Muscle layer of colon (tissue), 2 donors: ENCODE measurements at regions not wholly inside any gene's neighbourhood (a gene's known extent, or its start where the extent isn't known, plus 50 kb on each side); places are given as distances from the start of the nearest gene placed in this dataset.

Source experiments
- H3K27ac ChIP-seq: one replicate; pipeline ENCODE4 v1.7.0; 2013; ENCODE audit warnings: low read depth, mild to moderate bottlenecking, low read length, moderate library complexity
- H3K27me3 ChIP-seq, 2 donors: one replicate each; pipeline ENCODE4 v1.7.0; 2013; ENCODE audit warnings: low read length in 2 of 2, mild to moderate bottlenecking in 2 of 2; ENCODE audit not compliant: insufficient read depth in 2 of 2, control insufficient read depth in 1 of 2
- H3K36me3 ChIP-seq: one replicate; pipeline ENCODE4 v1.7.0; 2013; ENCODE audit warnings: mild to moderate bottlenecking, low read length; ENCODE audit not compliant: insufficient read depth
- H3K4me1 ChIP-seq: one replicate; pipeline ENCODE4 v1.7.0; 2013; ENCODE audit warnings: mild to moderate bottlenecking, low read length; ENCODE audit not compliant: insufficient read depth
- H3K4me3 ChIP-seq, 2 donors: one replicate each; pipeline ENCODE4 v1.7.0; 2013; ENCODE audit warnings: low read length in 2 of 2, low read depth in 1 of 2, mild to moderate bottlenecking in 1 of 2, moderate library complexity in 1 of 2
- H3K9ac ChIP-seq: one replicate; pipeline ENCODE4 v1.7.0; 2013; ENCODE audit warnings: low read length
- H3K9me3 ChIP-seq: one replicate; pipeline ENCODE4 v1.7.0; 2013; ENCODE audit warnings: mild to moderate bottlenecking, low read length
- donor health status: abdominal sarcoma.
- donor health status: Adenocarcinoma of cecum.

DNA sequence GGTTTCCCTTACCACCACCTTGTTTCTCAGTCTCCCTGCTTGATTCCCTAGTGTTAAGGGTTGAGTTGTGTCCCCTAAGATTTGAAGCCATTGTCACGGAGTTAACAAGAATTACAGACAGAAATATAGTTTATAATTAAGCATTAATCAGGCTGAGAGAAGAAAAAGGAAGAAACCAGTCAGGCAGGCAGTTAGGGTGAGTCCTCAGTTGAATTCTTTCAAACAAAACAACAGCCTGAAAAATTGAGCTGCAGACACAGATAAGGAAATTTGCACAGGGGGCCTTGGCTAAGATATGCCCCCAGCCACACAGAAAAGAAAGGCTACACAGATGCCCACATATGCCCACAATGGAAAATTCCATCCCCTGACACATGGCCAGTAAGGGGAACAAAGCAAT, 111.7 kb upstream of the RAI14 start:
- H3K27me3 ChIP-seq: no peaks in the 10 kb centered on the region
- H3K4me1 ChIP-seq: no peaks in the 10 kb centered on the region
- no peak overlapping the region for H3K9ac ChIP-seq
- no peak overlapping the region for H3K4me3 ChIP-seq
- no peaks in the 10 kb centered on the region for H3K36me3 ChIP-seq
- no peak overlapping the region for H3K27ac ChIP-seq
- no peaks in the 10 kb centered on the region for H3K9me3 ChIP-seq

DNA sequence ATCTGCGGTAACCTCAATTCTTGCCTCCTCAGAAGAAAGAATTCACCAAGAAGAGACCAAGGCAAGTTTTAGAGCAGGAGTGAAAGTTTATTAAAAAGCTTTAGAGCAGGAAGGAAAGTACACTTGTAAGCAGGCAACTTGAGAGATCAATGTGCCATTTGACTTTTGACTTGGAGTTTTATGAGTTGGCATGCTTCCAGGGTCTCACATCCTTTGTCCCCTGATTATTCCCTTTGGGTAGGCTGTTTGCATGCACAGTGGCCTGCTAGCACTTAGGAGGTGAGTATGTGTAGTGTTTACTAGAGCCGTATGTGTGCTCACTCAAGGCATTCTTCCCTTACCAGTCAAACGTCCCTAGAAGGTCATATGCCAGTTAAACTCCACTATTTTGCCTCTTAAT, 111.0 kb upstream of the RAI14 start:
- H3K9ac ChIP-seq: no peak overlapping the region
- H3K27me3 ChIP-seq: no peaks in the 10 kb centered on the region
- H3K4me1 ChIP-seq: no peaks in the 10 kb centered on the region
- no peak overlapping the region for H3K4me3 ChIP-seq
- H3K36me3 ChIP-seq: no peaks in the 10 kb centered on the region
- H3K9me3 ChIP-seq: no peaks in the 10 kb centered on the region
- H3K27ac ChIP-seq: no peak overlapping the region

DNA sequence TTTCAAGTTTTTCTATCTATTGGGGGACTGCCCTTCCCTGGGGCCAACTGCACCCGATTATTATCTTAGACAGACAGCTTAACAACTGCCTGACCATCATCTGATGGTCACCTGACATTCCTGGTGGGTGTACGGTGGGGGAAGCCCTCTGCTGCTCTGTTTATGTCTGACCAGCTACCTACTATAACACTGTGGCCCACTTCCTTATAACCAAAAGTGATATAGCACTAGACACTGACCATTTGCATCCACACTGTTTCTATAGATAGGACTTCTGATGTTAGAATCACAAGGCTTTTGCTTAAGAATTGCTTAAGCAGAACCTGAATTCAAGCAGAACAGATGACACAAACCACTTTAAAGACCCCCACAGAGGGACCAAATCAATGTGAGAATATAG, 110.5 kb upstream of the RAI14 start:
- H3K36me3 ChIP-seq: no peaks in the 10 kb centered on the region
- no peak overlapping the region for H3K27ac ChIP-seq
- no peaks in the 10 kb centered on the region for H3K9me3 ChIP-seq
- no peak overlapping the region for H3K9ac ChIP-seq
- H3K4me1 ChIP-seq: no peaks in the 10 kb centered on the region
- no peak overlapping the region for H3K4me3 ChIP-seq
- H3K27me3 ChIP-seq: no peaks in the 10 kb centered on the region

DNA sequence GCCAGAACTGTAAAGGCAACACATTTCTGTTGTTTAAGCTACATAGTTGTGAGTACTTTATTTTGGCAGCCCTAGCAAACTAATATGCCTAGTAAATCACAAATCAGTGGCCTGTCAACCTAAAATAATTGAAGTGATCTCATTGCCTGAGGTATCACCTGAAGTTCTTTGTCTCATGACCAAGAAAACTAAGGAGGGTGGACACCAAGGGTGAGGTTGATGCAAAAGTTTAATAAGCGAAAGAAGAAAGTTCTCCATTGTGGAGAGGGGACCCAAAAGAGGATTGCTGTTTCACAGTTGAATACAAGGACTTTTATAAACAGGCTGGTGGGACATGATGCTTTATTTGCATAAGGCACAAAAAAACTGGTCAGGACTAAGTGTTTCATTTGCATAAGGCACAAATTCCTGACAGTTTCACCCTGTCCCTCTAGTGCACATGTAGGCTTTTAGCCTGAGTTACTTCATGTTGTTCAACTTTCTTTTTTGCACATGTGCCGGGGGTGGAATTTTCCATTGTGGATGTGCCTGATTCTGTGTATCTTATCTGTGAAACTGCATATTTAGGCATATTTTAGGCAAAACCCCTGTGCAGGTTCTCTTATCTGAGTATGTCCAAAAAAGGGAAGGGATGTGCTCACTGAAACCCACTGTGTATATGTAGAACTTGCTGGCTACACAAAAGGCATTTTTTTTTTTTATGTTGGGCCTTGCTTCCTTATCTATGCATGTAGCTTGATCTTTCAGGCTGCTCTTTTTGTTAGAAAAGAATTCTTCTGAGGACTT, 108.6 kb upstream of the RAI14 start:
- Histone ChIP-seq H3K4me3 (no peak overlapping the region), H3K9me3 (no peaks in the 10 kb centered on the region), H3K4me1 (peaks cover 10% of the 10 kb centered on the region), H3K36me3 (no peaks in the 10 kb centered on the region), H3K9ac (no peak overlapping the region), H3K27ac (no peak overlapping the region), H3K27me3 (no peaks in the 10 kb centered on the region)

DNA sequence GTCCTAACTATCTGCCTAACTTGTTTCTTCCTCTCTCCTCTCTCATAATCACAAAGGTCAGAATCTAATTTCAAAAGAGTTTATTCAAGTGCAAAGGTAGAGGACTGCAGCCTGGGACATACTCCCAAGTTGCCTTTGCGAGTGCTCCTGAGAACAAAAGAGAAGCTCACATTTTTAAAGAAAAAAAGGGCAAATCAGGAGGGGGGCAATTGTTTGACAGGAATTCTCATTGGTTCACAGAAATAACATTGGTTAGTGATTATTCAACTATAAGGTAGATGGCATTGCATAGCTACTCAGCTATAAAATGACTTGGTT, 108.1 kb upstream of the RAI14 start:
- Histone ChIP-seq H3K9ac (no peak overlapping the region), H3K4me1 (peaks cover 15% of the 10 kb centered on the region), H3K9me3 (no peaks in the 10 kb centered on the region), H3K27ac (no peak overlapping the region), H3K27me3 (no peaks in the 10 kb centered on the region), H3K36me3 (no peaks in the 10 kb centered on the region), H3K4me3 (no peak overlapping the region)

DNA sequence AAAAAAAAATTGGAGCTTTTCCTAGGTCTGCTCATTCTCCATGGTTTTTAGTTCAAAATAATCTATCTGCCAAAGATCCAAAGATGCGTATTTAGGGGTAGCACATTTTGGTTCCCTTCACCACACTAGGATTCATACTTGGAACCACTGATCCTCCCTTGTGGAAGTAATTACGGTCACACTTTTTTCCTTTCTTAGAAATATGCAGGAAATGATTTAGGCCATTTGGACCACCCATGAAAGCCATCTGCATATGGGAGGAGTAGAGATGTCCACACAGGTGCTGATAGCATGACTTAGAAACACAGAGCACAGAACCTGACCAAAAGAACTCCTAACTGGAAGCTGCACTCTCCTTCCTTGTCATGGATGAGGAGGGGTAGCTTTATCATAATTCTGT, 105.9 kb upstream of the RAI14 start:
- Histone ChIP-seq H3K27me3 (no peaks in the 10 kb centered on the region), H3K9ac (no peak overlapping the region), H3K36me3 (no peaks in the 10 kb centered on the region), H3K4me1 (peaks cover 15% of the 10 kb centered on the region), H3K4me3 (no peak overlapping the region), H3K9me3 (no peaks in the 10 kb centered on the region), H3K27ac (no peak overlapping the region)

DNA sequence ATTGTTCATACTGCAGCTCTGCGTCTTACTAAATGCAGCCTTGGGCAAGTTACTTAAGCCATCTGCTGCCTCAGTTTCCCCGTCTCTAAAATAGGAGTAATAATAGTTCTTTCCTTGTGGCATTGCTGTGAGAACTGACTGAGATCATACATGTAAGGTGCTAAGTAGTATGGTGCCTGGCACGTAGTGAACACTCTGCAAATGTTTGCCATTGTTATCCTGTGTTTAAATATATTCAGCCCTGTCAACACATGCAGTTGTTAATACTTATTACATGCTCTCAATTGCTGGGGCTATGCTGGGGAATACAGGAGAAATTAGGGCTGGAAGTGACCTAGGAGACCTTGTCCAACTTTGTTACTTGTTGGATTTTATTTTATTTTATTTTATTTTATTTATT, 105.2 kb upstream of the RAI14 start:
- Histone ChIP-seq H3K4me1 (peaks cover 15% of the 10 kb centered on the region), H3K27ac (no peak overlapping the region), H3K27me3 (no peaks in the 10 kb centered on the region)

DNA sequence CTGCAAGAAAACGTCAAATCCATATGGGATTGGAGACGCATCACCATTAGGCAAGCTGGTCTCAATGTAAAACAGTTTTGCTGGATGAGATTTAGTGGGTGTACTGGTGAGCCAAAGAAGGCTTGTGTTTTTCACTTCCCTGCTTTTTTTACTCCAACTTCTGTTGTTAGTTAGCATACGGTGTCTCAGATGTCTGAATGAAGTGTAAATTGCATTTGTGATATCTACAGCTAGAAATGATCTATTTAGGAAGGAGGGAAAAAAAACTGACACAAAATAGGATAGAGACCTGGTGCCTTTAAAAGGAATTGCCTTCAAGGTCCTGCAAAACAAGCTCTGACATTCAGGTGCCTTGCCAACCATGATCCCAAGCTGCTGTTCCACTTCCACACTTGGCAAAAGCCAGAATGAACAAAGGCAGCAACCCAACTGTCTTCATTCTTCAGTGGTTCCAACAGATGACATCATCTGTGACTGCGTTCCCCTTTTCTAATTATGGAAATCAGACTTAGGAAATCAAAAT, 104.2 kb upstream of the RAI14 start:
- Histone ChIP-seq H3K4me1 (peaks cover 15% of the 10 kb centered on the region), H3K36me3 (no peaks in the 10 kb centered on the region), H3K27me3 (no peaks in the 10 kb centered on the region), H3K4me3 (no peak overlapping the region), H3K27ac (peak overlapping the region; percentile 12), H3K9ac (no peak overlapping the region), H3K9me3 (no peaks in the 10 kb centered on the region)

More for the DNA sequence above, 105.2 kb upstream of the RAI14 start:
- Histone ChIP-seq H3K36me3 (no peaks in the 10 kb centered on the region), H3K9me3 (no peaks in the 10 kb centered on the region), H3K9ac (no peak overlapping the region), H3K4me3 (no peak overlapping the region)

DNA sequence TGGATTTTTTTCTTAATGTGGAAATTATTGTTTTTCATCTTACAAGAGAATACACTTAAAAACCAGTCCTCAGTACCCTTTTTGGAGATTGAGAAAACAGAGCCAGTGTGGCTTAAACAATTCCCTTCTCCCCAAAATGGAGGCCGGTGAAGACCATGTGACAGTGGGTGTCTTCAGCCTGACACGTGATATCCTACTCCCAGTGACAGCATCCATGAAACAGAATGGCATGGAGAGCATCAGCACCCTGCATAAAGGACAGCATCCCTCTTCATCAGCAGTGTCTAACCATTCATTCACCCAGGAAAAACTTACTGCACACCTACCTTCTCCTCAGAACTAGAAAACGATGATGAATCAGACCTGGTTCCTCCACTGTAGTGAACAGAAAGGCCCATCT, 103.4 kb upstream of the RAI14 start:
- no peaks in the 10 kb centered on the region for H3K36me3 ChIP-seq
- peaks cover 15% of the 10 kb centered on the region for H3K4me1 ChIP-seq
- H3K27ac ChIP-seq: no peak overlapping the region
- no peaks in the 10 kb centered on the region for H3K27me3 ChIP-seq
- no peak overlapping the region for H3K9ac ChIP-seq
- no peaks in the 10 kb centered on the region for H3K9me3 ChIP-seq
- no peak overlapping the region for H3K4me3 ChIP-seq

DNA sequence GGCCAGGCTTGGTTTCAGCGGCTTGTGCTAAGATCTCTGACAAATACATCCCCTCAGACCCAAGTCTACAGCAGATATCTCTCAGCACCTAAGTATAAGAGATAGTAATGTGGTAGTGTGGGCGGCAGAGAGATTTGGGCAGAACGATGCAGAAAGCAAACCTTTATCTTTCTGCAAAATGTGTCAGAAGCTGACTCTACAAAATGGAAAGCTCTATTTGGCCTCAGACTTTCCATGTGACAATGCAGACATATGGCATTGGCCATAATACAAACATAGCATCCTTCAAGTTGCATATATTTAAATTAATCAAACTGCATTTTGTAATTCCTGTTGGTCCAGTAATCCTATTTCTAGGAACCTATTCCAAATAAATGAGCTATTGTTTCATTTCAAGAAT, 102.5 kb upstream of the RAI14 start:
- H3K4me3 ChIP-seq: no peak overlapping the region
- no peaks in the 10 kb centered on the region for H3K36me3 ChIP-seq
- H3K9me3 ChIP-seq: no peaks in the 10 kb centered on the region
- H3K27me3 ChIP-seq: no peaks in the 10 kb centered on the region
- H3K27ac ChIP-seq: no peak overlapping the region
- H3K9ac ChIP-seq: no peak overlapping the region
- H3K4me1 ChIP-seq: peaks cover 15% of the 10 kb centered on the region

DNA sequence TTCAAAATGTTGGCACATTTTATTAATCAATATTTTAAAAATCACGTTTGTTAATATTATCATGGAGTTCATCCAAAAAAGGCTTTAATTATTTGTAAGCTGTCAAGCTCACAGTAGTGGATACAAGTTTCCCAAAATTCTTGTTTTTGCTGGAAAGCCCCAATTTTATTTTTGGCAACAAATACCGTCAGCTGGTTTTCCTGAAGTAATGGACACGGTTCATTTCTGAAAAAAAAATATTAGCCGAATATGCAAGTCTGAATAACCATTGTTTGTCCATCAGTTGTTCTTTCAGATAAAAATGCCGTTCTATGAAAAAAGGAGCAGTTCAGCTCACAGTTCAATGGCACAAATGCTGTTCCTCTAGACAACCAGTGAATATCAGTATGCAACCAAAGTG, 101.5 kb upstream of the RAI14 start:
- no peaks in the 10 kb centered on the region for H3K36me3 ChIP-seq
- H3K9me3 ChIP-seq: no peaks in the 10 kb centered on the region
- no peak overlapping the region for H3K9ac ChIP-seq
- no peak overlapping the region for H3K27ac ChIP-seq
- no peak overlapping the region for H3K4me3 ChIP-seq
- peaks cover 15% of the 10 kb centered on the region for H3K4me1 ChIP-seq
- H3K27me3 ChIP-seq: no peaks in the 10 kb centered on the region
